Prostate gland (tissue), 2 donors: ENCODE measurements at regions not wholly inside any gene's neighbourhood (a gene's known extent, or its start where the extent isn't known, plus 50 kb on each side); places are given as distances from the start of the nearest gene placed in this dataset.

Source experiments
- POLR2A ChIP-seq: fragments of 450-650 bp; IDR thresholded peaks from one replicate; pipeline ENCODE4 v1.6.1; 2016; ENCODE audit warnings: antibody characterized with exemption, mild to moderate bottlenecking
- TF ChIP-seq, protein P1 (sequence below), 4 experiments: fragments of 200-600 bp in 2 of 4; fragments of 450-650 bp in 2 of 4; sonication (generic) in 2 of 4; IDR thresholded peaks; 1 replicate in 3 of 4; 2 replicates in 1 of 4; pipeline ENCODE4 v1.5.1; 2016 to 2019; ENCODE audit warnings: antibody characterized with exemption in 4 of 4, mild to moderate bottlenecking in 2 of 4, moderate library complexity in 2 of 4

DNA sequence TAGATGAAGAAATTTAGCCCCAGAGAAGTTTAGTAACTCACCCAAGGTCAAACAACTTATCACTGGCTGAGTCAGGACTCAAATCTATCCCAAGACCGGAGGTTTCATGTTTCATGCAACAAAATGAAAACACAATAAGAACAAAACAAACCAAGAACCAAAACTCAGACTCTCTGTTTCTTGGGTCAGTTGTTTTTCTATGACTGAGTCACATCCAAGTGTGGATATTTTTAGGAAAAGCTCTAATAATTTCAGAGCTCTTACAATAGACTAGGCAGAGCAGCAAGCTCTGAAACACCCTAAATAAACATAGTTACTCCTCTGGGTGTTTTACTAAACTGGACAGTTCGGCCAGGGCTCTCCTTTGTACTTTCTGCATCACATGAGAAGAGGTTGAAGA lies 87.6 kb upstream of the PRB2 start:
- TF ChIP-seq, protein P1, sequence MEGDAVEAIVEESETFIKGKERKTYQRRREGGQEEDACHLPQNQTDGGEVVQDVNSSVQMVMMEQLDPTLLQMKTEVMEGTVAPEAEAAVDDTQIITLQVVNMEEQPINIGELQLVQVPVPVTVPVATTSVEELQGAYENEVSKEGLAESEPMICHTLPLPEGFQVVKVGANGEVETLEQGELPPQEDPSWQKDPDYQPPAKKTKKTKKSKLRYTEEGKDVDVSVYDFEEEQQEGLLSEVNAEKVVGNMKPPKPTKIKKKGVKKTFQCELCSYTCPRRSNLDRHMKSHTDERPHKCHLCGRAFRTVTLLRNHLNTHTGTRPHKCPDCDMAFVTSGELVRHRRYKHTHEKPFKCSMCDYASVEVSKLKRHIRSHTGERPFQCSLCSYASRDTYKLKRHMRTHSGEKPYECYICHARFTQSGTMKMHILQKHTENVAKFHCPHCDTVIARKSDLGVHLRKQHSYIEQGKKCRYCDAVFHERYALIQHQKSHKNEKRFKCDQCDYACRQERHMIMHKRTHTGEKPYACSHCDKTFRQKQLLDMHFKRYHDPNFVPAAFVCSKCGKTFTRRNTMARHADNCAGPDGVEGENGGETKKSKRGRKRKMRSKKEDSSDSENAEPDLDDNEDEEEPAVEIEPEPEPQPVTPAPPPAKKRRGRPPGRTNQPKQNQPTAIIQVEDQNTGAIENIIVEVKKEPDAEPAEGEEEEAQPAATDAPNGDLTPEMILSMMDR (IDR thresholded peaks at IDR 0.05): no peak
- no peak for TF ChIP-seq POLR2A
